Ishikawa (cell line): ENCODE measurements at regions not wholly inside any gene's neighbourhood (a gene's known extent, or its start where the extent isn't known, plus 50 kb on each side); places are given as distances from the start of the nearest gene placed in this dataset.

Experiments used
- CEBPB ChIP-seq: IDR thresholded peaks from 2 replicates; pipeline ENCODE4 v1.6.1; 2012
- CREB1 ChIP-seq: IDR thresholded peaks from 2 replicates; pipeline ENCODE4 v1.6.1; 2012; ENCODE audit warnings: low read depth
- EGR1 ChIP-seq: IDR thresholded peaks from 2 replicates; pipeline ENCODE4 v1.6.1; 2012
- EP300 ChIP-seq: IDR thresholded peaks from 2 replicates; pipeline ENCODE4 v1.6.1; 2012; ENCODE audit warnings: borderline replicate concordance
- FOXM1 ChIP-seq: IDR thresholded peaks from 2 replicates; pipeline ENCODE4 v1.6.1; 2012; ENCODE audit warnings: low read depth, borderline replicate concordance
- MAX ChIP-seq: IDR thresholded peaks from 2 replicates; pipeline ENCODE4 v1.6.1; 2012
- NFIC ChIP-seq: IDR thresholded peaks from 2 replicates; pipeline ENCODE4 v1.6.1; 2012
- RAD21 ChIP-seq: IDR thresholded peaks from 2 replicates; pipeline ENCODE4 v1.6.1; 2012; ENCODE audit warnings: low read depth
- REST ChIP-seq: IDR thresholded peaks from 2 replicates; pipeline ENCODE4 v1.6.1; 2012; ENCODE audit warnings: low read depth, mild to moderate bottlenecking
- TAF1 ChIP-seq: IDR thresholded peaks from 2 replicates; pipeline ENCODE4 v1.6.1; 2012; ENCODE audit warnings: low read depth, mild to moderate bottlenecking
- TCF12 ChIP-seq: IDR thresholded peaks from 2 replicates; pipeline ENCODE4 v1.6.1; 2012; ENCODE audit warnings: low read depth
- TEAD4 ChIP-seq: IDR thresholded peaks from 2 replicates; pipeline ENCODE4 v1.6.1; 2012
- USF1 ChIP-seq: IDR thresholded peaks from 2 replicates; pipeline ENCODE4 v1.6.1; 2012
- YY1 ChIP-seq: IDR thresholded peaks from 2 replicates; pipeline ENCODE4 v1.6.1; 2012; ENCODE audit warnings: low read depth
- ZBTB7A ChIP-seq: IDR thresholded peaks from 2 replicates; pipeline ENCODE4 v1.6.1; 2012; ENCODE audit warnings: low read depth

GRCh38 chr12:84807249-84807648 is 105.3 kb downstream of the SLC6A15 start:
- TF ChIP-seq USF1 = no peak
- TF ChIP-seq FOXM1 = no peak
- TF ChIP-seq TCF12 = no peak
- no peak for TF ChIP-seq TAF1
- no peak for TF ChIP-seq EGR1
- no peak for TF ChIP-seq NFIC
- TF ChIP-seq ZBTB7A = no peak
- TF ChIP-seq MAX = no peak
- TF ChIP-seq RAD21 = no peak
- no peak for TF ChIP-seq CREB1
- TF ChIP-seq CEBPB = no peak
- TF ChIP-seq YY1 = no peak
- TF ChIP-seq TEAD4 = no peak
- TF ChIP-seq REST = no peak

GRCh38 chr12:84805474-84805858 is 107.1 kb downstream of the SLC6A15 start:
- TF ChIP-seq MAX (no peak), TEAD4 (no peak), TAF1 (no peak), CREB1 (no peak), TCF12 (no peak), REST (no peak), NFIC (no peak), CEBPB (no peak), RAD21 (no peak), FOXM1 (no peak), USF1 (no peak), EP300 (no peak), EGR1 (no peak)

- TF ChIP-seq TCF12 (no peak), FOXM1 (no peak), YY1 (no peak), TEAD4 (no peak), USF1 (no peak), EGR1 (no peak), CREB1 (no peak), EP300 (no peak), NFIC (no peak), TAF1 (no peak), CEBPB (no peak)
Observed at GRCh38 chr12:84804691-84805473, 107.7 kb downstream of the SLC6A15 start.

GRCh38 chr12:84803661-84804060 is 108.9 kb downstream of the SLC6A15 start:
- no peak for TF ChIP-seq FOXM1
- TF ChIP-seq RAD21 = no peak
- TF ChIP-seq EGR1 = no peak
- TF ChIP-seq YY1 = no peak
- TF ChIP-seq CEBPB = no peak
- no peak for TF ChIP-seq TCF12
- TF ChIP-seq TEAD4 = no peak
- TF ChIP-seq EP300 = no peak
- TF ChIP-seq TAF1 = no peak
- TF ChIP-seq NFIC = no peak
- TF ChIP-seq USF1 = no peak

- TF ChIP-seq ZBTB7A (no peak), TCF12 (no peak), USF1 (no peak), FOXM1 (no peak), NFIC (no peak)
Observed at GRCh38 chr12:84802161-84802560, 110.4 kb downstream of the SLC6A15 start.
